ENCODE measurements at regions not wholly inside any gene's neighbourhood (a gene's known extent, or its start where the extent isn't known, plus 50 kb on each side); places are given as distances from the start of the nearest gene placed in this dataset.

DNA sequence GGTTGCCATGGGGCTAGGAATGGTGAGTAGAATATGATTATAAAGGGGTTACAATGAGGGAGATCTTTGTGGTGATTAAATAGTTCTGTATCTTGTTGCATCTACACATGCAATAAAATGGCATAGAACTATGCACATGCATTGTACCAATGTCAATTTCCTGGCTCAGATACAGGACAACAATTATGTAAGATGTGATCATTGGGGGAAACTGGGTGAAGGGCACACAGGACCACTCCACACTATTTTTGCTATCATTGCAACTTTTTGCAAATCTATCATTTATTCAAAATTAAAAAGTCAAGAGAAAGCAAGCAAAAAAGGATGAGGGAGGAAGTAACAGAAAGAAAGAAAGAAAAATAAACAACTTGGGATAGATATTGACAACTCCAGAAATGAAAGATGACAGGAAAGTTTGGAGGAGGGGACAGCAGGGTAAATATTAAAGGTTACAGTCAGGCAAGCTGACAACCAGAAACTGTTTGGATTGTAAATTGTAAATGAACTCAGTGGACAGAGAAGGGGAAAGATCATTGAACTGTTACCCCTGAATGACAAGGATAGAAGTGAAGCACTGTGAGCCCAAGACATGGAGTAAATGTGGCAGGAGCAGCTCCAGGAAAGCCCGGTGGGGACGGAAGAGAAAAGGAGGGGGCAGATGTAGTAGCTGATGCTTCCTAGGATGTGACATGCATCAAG lies 499.6 kb upstream of the JARID2 start:
- TF ChIP-seq POLR2A (IDR thresholded peaks at IDR 0.05), result no peak
- TF ChIP-seq, protein P1, sequence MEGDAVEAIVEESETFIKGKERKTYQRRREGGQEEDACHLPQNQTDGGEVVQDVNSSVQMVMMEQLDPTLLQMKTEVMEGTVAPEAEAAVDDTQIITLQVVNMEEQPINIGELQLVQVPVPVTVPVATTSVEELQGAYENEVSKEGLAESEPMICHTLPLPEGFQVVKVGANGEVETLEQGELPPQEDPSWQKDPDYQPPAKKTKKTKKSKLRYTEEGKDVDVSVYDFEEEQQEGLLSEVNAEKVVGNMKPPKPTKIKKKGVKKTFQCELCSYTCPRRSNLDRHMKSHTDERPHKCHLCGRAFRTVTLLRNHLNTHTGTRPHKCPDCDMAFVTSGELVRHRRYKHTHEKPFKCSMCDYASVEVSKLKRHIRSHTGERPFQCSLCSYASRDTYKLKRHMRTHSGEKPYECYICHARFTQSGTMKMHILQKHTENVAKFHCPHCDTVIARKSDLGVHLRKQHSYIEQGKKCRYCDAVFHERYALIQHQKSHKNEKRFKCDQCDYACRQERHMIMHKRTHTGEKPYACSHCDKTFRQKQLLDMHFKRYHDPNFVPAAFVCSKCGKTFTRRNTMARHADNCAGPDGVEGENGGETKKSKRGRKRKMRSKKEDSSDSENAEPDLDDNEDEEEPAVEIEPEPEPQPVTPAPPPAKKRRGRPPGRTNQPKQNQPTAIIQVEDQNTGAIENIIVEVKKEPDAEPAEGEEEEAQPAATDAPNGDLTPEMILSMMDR (IDR thresholded peaks at IDR 0.05), result no peak
